ENCODE measurements at regions not wholly inside any gene's neighbourhood (a gene's known extent, or its start where the extent isn't known, plus 50 kb on each side); places are given as distances from the start of the nearest gene placed in this dataset.

- TF ChIP-seq CTCF (IDR thresholded peaks at IDR 0.05): no peak
- no peaks in the 10 kb centered on the region for H3K4me1 Mint-ChIP-seq (ENCODE audit: low read depth)
- CTCF ChIA-PET: interaction anchor here (0.9 kb wide), 1 partner anchor 12 kb away, joined by 3 read pairs; no protein-coding TSS in a partner anchor
- H3K27ac Mint-ChIP-seq: no peak overlapping the region
- intact Hi-C loops (cut with micrococcal nuclease): no loop called here
- ATAC-seq: no peak
- DNase-seq: no peak
- no peaks in the 10 kb centered on the region for H3K36me3 Mint-ChIP-seq (ENCODE audit: low read depth)
- H3K9me3 Mint-ChIP-seq: peaks cover 7% of the 10 kb centered on the region
- POLR2A ChIA-PET: no interaction called here
- no peak overlapping the region for H3K4me3 Mint-ChIP-seq
- no peaks in the 10 kb centered on the region for H3K27me3 Mint-ChIP-seq
Observed at GRCh38 chr6:49339096-49339495, 124.0 kb downstream of the MMUT start.

GRCh38 chr6:49336514-49337131 lies 126.4 kb downstream of the MMUT start:
- Mint-ChIP-seq H3K9me3 (peaks cover 7% of the 10 kb centered on the region), H3K4me3 (no peak overlapping the region), H3K4me1 (ENCODE audit: low read depth) (no peaks in the 10 kb centered on the region), H3K27ac (no peak overlapping the region), H3K36me3 (ENCODE audit: low read depth) (no peaks in the 10 kb centered on the region), H3K27me3 (no peaks in the 10 kb centered on the region)
- ATAC-seq: no peak
- TF ChIP-seq CTCF (IDR thresholded peaks at IDR 0.05): no peak
- DNase-seq: no peak
- ChIA-PET CTCF (no interaction called here), POLR2A (no interaction called here)
- intact Hi-C loops (cut with micrococcal nuclease): no loop called here

GRCh38 chr6:49333345-49334125 lies 129.5 kb downstream of the MMUT start:
- H3K9me3 Mint-ChIP-seq: peaks cover 7% of the 10 kb centered on the region
- no peak overlapping the region for H3K4me3 Mint-ChIP-seq
- no peak for ATAC-seq
- H3K27me3 Mint-ChIP-seq: no peaks in the 10 kb centered on the region
- ChIA-PET CTCF (no interaction called here), POLR2A (no interaction called here)
- no peaks in the 10 kb centered on the region for H3K4me1 Mint-ChIP-seq (ENCODE audit: low read depth)
- H3K36me3 Mint-ChIP-seq (ENCODE audit: low read depth): no peaks in the 10 kb centered on the region
- DNase-seq: no peak
- intact Hi-C loops (cut with micrococcal nuclease): no loop called here
- TF ChIP-seq CTCF (IDR thresholded peaks at IDR 0.05): no peak
- no peak overlapping the region for H3K27ac Mint-ChIP-seq

- no peak overlapping the region for H3K4me3 Mint-ChIP-seq
- POLR2A ChIA-PET: no interaction called here
- H3K27me3 Mint-ChIP-seq: no peaks in the 10 kb centered on the region
- no peak overlapping the region for H3K27ac Mint-ChIP-seq
- ATAC-seq (no peak), DNase-seq (no peak)
- CTCF ChIA-PET: no interaction called here
- TF ChIP-seq CTCF (IDR thresholded peaks at IDR 0.05): no peak
- peaks cover 7% of the 10 kb centered on the region for H3K9me3 Mint-ChIP-seq
- H3K4me1 Mint-ChIP-seq (ENCODE audit: low read depth): no peaks in the 10 kb centered on the region
- no peaks in the 10 kb centered on the region for H3K36me3 Mint-ChIP-seq (ENCODE audit: low read depth)
- intact Hi-C loops (cut with micrococcal nuclease): no loop called here
Observed at GRCh38 chr6:49332781-49333180, 130.3 kb downstream of the MMUT start.

GRCh38 chr6:49329186-49329585 lies 133.9 kb downstream of the MMUT start:
- Mint-ChIP-seq H3K4me3 (no peak overlapping the region), H3K36me3 (ENCODE audit: low read depth) (no peaks in the 10 kb centered on the region), H3K9me3 (no peaks in the 10 kb centered on the region), H3K27ac (no peak overlapping the region), H3K27me3 (no peaks in the 10 kb centered on the region), H3K4me1 (ENCODE audit: low read depth) (no peaks in the 10 kb centered on the region)
- no peak for TF ChIP-seq CTCF (IDR thresholded peaks at IDR 0.05)
- DNase-seq (no peak), ATAC-seq (no peak)
- POLR2A ChIA-PET: no interaction called here
- CTCF ChIA-PET: no interaction called here
- intact Hi-C loops (cut with micrococcal nuclease): no loop called here
